Subcutaneous abdominal adipose tissue (tissue), 5 donors: ENCODE measurements at regions not wholly inside any gene's neighbourhood (a gene's known extent, or its start where the extent isn't known, plus 50 kb on each side); places are given as distances from the start of the nearest gene placed in this dataset.

Experiments
- H3K27ac ChIP-seq: one replicate; pipeline ENCODE4 v1.7.0; 2013; ENCODE audit warnings: low read depth, mild to moderate bottlenecking, inconsistent platforms, low read length, moderate library complexity
- H3K27me3 ChIP-seq, 5 donors: one replicate each; pipeline ENCODE4 v1.7.0; 2013; ENCODE audit warnings: low read length in 5 of 5, inconsistent platforms in 1 of 5; ENCODE audit not compliant: control insufficient read depth in 5 of 5, insufficient read depth in 4 of 5
- H3K36me3 ChIP-seq, 5 donors: one replicate each; pipeline ENCODE4 v1.7.0; 2013; ENCODE audit warnings: low read length in 5 of 5; ENCODE audit not compliant: control insufficient read depth in 5 of 5, insufficient read depth in 5 of 5
- H3K4me1 ChIP-seq, 5 donors: one replicate each; pipeline ENCODE4 v1.7.0; 2013; ENCODE audit warnings: low read length in 5 of 5, mild to moderate bottlenecking in 3 of 5, moderate library complexity in 1 of 5; ENCODE audit not compliant: control insufficient read depth in 5 of 5, insufficient read depth in 5 of 5
- H3K4me3 ChIP-seq, 5 donors: one replicate each; pipeline ENCODE4 v1.7.0; 2013; ENCODE audit warnings: low read length in 5 of 5, low read depth in 1 of 5
- H3K9ac ChIP-seq, 5 donors: one replicate each; pipeline ENCODE4 v1.7.0; 2013; ENCODE audit warnings: low read length in 5 of 5, mild to moderate bottlenecking in 4 of 5, moderate library complexity in 3 of 5
- H3K9me3 ChIP-seq, 5 donors: one replicate each; pipeline ENCODE4 v1.7.0; 2013; ENCODE audit warnings: low read length in 5 of 5; ENCODE audit not compliant: control insufficient read depth in 5 of 5
- donor health status: healthy.
- donor health status: healthy.
- donor health status: healthy.
- donor health status: healthy.
- donor health status: healthy.

GRCh38 chr6:19159089-19159488, 678.1 kb upstream of the ID4 start:
- H3K4me1 ChIP-seq: peaks cover 0 to under 1% (median 0%) of the 10 kb centered on the region in 5 donors
- no peaks in the 10 kb centered on the region for H3K36me3 ChIP-seq
- no peak overlapping the region for H3K9ac ChIP-seq
- H3K27ac ChIP-seq: no peak overlapping the region
- H3K9me3 ChIP-seq: no peaks in the 10 kb centered on the region
- no peaks in the 10 kb centered on the region for H3K27me3 ChIP-seq
- H3K4me3 ChIP-seq: no peak overlapping the region

DNA sequence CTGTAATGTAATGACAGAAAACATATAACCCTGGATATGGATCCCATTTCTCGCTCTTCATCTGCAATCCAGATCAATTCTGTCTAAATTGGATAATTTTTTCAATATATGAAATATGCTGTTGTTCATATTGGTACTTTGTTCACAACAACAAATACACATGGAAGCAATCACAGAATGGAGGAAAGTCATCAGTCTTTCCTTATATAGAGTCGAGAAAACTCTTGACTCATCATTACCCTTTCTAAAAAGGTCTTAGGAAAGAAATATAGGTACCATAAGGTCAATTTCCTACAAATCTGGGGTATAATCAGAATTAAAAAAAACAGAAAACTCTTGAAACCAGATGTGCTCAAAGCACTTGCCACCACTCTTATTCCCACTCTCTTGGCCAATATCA, 677.6 kb upstream of the ID4 start:
- H3K36me3 ChIP-seq: no peaks in the 10 kb centered on the region
- H3K9me3 ChIP-seq: no peaks in the 10 kb centered on the region
- H3K4me3 ChIP-seq: no peak overlapping the region
- no peak overlapping the region for H3K9ac ChIP-seq
- no peaks in the 10 kb centered on the region for H3K4me1 ChIP-seq
- no peaks in the 10 kb centered on the region for H3K27me3 ChIP-seq
- H3K27ac ChIP-seq: no peak overlapping the region

DNA sequence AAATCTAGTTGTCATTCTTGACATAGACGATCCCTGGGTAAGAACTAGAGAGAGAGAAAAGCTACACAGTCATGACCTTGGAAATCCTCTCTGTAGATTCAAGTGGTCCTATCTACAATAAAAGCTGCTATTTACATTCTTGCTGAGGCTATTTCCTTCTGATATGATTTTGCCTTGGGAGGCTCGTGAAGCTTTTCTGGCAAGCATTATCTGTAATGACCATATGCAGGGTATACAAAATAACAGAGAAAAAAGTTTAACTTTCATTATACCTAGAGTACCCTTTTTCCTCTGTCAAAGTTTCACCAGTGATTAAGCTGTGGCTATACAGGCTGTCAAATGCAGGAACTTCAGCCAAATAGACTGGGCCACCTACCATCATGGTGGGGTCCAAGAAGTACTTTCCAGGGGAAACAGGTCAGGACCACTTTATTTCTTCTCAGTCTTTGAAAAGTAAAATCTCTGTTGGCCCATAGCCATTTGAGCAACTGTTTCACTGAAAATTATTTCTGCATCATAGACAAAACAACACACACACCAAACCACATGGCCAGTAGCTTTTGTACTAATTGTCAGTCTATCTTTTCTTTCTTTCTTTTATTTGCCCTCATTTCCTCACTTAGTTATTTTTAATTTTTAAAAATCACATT, 677.0 kb upstream of the ID4 start:
- Histone ChIP-seq H3K27me3 (no peaks in the 10 kb centered on the region), H3K9me3 (no peaks in the 10 kb centered on the region), H3K36me3 (no peaks in the 10 kb centered on the region), H3K4me3 (no peak overlapping the region), H3K27ac (no peak overlapping the region), H3K9ac (no peak overlapping the region), H3K4me1 (no peaks in the 10 kb centered on the region)

DNA sequence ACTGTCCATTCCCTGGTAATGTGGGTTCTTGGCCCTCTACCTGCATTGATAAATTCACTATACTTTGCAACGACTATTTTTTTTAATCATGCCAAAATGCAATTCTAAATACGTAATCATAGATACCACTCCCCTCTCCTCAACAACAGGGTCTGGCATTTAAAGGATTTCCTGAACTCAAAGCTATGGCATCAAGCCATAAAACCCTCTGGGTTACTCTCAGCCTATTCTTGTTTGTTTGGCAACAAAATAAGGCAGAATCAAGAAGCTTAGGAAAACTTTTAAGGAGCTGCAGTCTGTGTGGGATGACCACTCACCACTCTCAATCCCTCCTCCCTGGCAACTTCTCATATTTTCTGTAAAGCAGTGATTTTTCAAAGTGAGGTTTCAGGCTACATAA, 669.9 kb upstream of the ID4 start:
- no peak overlapping the region for H3K4me3 ChIP-seq
- no peaks in the 10 kb centered on the region for H3K4me1 ChIP-seq
- no peak overlapping the region for H3K9ac ChIP-seq
- H3K27ac ChIP-seq: no peak overlapping the region
- H3K36me3 ChIP-seq: no peaks in the 10 kb centered on the region
- H3K27me3 ChIP-seq: no peaks in the 10 kb centered on the region
- no peaks in the 10 kb centered on the region for H3K9me3 ChIP-seq

GRCh38 chr6:19169366-19169765, 667.8 kb upstream of the ID4 start:
- Histone ChIP-seq H3K36me3 (no peaks in the 10 kb centered on the region), H3K4me1 (no peaks in the 10 kb centered on the region), H3K27me3 (no peaks in the 10 kb centered on the region), H3K27ac (no peak overlapping the region), H3K9ac (no peak overlapping the region), H3K9me3 (no peaks in the 10 kb centered on the region), H3K4me3 (no peak overlapping the region)

- Histone ChIP-seq H3K4me1 (no peaks in the 10 kb centered on the region), H3K9ac (no peak overlapping the region), H3K36me3 (no peaks in the 10 kb centered on the region), H3K4me3 (no peak overlapping the region), H3K27ac (no peak overlapping the region), H3K9me3 (peaks cover 0 to 9% (median 3%) of the 10 kb centered on the region in 5 donors), H3K27me3 (no peaks in the 10 kb centered on the region)
Measured at GRCh38 chr6:19175023-19175422, 662.1 kb upstream of the ID4 start.

DNA sequence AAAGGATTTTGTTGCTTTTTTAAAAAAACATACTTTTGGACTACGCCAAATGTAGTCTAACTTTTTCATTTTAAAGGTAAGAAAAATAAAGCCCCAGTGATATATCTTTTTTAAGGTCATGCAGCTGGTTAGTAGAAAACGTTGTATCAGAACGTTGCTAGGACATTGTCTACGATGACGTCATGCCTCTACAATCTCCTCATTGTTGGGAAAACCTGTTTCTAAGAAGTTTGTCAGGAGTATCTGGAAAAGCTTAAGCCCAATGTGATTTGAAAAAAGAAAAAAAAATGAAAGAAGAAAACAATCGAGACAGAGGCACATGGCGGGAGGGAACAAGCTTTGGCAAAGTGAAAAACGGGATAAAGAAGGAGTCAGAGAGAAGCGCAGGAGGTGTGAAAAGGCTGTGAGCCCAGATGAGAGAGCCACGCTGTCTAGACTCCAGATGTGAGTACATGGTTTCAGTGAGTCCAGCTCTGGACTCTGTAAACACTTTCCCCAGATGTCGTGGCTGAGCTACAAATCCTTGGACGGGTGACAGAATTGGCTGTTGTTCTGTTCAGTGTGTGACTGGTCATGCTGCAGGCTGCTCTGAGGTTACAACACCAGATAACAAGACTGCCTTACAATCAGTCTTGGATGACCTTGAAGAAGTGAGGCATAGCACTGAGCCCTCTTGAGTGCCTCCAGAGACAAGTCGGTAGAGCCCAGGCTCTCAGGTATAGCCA, 656.7 kb upstream of the ID4 start:
- Histone ChIP-seq H3K27ac (no peak overlapping the region), H3K4me3 (peak overlapping the region in 1 of 5 donors; percentile 50), H3K4me1 (peaks cover 0 to 11% (median 7%) of the 10 kb centered on the region in 5 donors), H3K9me3 (peaks cover 0 to 9% (median 3%) of the 10 kb centered on the region in 5 donors), H3K27me3 (no peaks in the 10 kb centered on the region), H3K36me3 (no peaks in the 10 kb centered on the region), H3K9ac (no peak overlapping the region)

- no peaks in the 10 kb centered on the region for H3K36me3 ChIP-seq
- H3K4me3 ChIP-seq: no peak overlapping the region
- H3K27me3 ChIP-seq: no peaks in the 10 kb centered on the region
- H3K27ac ChIP-seq: no peak overlapping the region
- peaks cover 0 to 11% (median 7%) of the 10 kb centered on the region in 5 donors for H3K4me1 ChIP-seq
- H3K9me3 ChIP-seq: peaks cover 0 to 9% (median 3%) of the 10 kb centered on the region in 5 donors
- H3K9ac ChIP-seq: no peak overlapping the region
Measured at GRCh38 chr6:19181211-19181610, 656.0 kb upstream of the ID4 start.

- Histone ChIP-seq H3K36me3 (no peaks in the 10 kb centered on the region), H3K27me3 (no peaks in the 10 kb centered on the region), H3K4me3 (no peak overlapping the region), H3K9me3 (no peaks in the 10 kb centered on the region), H3K27ac (no peak overlapping the region), H3K9ac (no peak overlapping the region), H3K4me1 (no peaks in the 10 kb centered on the region)
Measured at GRCh38 chr6:19193624-19194023, 643.5 kb upstream of the ID4 start.

DNA sequence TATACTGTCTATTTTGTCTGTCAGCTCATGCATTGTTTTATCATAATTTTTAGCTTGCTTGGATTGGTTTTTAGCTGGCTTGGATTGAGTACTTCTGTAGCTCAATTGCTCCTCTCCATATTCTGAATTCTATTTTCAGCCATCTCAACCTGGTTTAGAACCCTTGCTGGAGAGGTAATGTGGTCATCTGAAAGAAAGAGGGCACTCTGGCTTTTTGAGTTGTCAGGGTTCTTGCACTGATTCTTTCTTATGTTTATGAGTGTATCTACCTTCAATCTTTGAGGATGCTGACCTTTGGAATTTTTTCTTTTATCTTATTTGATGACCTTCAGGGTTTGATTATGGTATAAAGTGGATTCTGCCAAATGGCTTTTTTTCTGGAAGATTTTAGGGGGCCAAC, 632.7 kb upstream of the ID4 start:
- Histone ChIP-seq H3K27me3 (no peaks in the 10 kb centered on the region), H3K4me1 (no peaks in the 10 kb centered on the region), H3K9ac (no peak overlapping the region), H3K4me3 (no peak overlapping the region), H3K36me3 (no peaks in the 10 kb centered on the region), H3K9me3 (no peaks in the 10 kb centered on the region), H3K27ac (no peak overlapping the region)
